H1 (cell line): ENCODE measurements at regions not wholly inside any gene's neighbourhood (a gene's known extent, or its start where the extent isn't known, plus 50 kb on each side); places are given as distances from the start of the nearest gene placed in this dataset.

Experiments used
- CHD2 ChIP-seq: IDR thresholded peaks from 2 replicates; pipeline ENCODE4 v1.6.1; 2012; ENCODE audit warnings: low read length, improper control_type of control experiment
- CHD7 ChIP-seq: fragments of 300-600 bp; sonication (generic); IDR thresholded peaks from 2 replicates; pipeline ENCODE4 v1.7.1; 2012; ENCODE audit warnings: low read length, moderate library complexity, mild to moderate bottlenecking, inconsistent platforms; ENCODE audit not compliant: insufficient replicate concordance
- CREB1 ChIP-seq: IDR thresholded peaks from 2 replicates; pipeline ENCODE4 v1.6.1; 2012; ENCODE audit warnings: inconsistent platforms
- POLR2AphosphoS5 ChIP-seq: IDR thresholded peaks from 2 replicates; pipeline ENCODE4 v1.6.1; 2011; ENCODE audit warnings: low read depth, low read length

GRCh38 chr22:48713272-48714205 is 1114.1 kb downstream of the BRD1 start (continued):
- TF ChIP-seq CHD7, result no peak
- no peak for TF ChIP-seq CREB1
- TF ChIP-seq CHD2, result no peak
- TF ChIP-seq POLR2AphosphoS5, result no peak
